DMS153 treated with DMSO at 0.1 percent for 48 hours (cell line): ENCODE measurements at regions not wholly inside any gene's neighbourhood (a gene's known extent, or its start where the extent isn't known, plus 50 kb on each side); places are given as distances from the start of the nearest gene placed in this dataset.
"Not testable (repeated sequence)": the region's sequence is repeated elsewhere in the genome, so short reads cannot be mapped to it uniquely, and the experiment has no call there.

Experiments
- DNase-seq: peaks from one replicate; lab custom pipeline; 2025; ENCODE audit not compliant: unreplicated experiment; lab: John Stamatoyannopoulos, UW

DNA sequence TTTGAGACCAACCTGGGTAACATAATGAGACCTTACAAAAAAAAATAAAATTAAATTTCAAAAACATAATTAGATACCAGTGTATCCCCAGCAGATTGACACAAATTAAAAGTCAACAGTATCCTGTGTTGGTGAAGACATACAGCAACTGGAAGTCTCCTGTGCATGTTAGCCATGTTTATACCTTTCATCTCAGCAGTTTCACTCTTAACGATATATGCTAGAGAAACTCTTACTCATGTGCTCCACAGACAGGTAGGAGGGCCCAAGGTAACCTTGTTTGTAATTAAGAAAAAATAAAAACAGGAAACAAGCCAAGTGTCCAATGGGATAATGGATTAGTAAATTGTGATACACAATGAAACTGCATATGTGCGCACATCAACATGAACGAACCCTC is 50.1 kb upstream of the N4BP3 start:
- DNase-seq = no peak

DNA sequence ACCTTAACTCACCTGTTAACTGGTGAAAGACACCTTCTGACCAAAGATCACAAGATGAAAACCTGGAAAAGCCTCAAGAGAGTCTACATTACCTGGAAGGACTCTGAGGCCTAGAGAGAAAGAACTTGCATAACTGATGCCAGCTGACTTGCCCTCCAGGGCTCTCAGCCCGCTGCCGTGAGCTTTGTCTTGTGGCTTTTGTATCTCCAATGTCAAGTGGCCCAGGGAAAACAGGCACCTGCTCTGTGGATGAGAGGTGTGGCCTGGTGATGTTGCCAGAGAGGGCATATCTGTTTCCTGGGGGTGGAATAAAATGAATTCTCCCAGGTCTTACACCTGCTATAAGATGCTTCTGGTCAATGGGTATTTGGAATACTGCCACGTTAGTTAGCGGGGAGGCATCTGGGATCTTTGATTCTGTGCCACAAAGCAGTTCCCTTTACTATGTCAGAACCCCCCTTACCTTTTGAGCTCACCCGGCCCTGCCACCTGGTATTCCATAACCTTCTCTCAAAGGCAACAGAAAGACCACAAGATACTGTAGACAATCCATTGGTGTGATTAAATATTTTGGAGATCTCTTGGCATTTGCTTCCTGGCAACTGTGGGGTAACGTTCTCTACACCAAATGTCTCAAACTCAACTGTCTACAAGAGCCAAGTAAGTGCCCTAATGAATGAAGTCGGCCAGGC is 54.9 kb upstream of the N4BP3 start:
- DNase-seq = peak; percentile 6

DNA sequence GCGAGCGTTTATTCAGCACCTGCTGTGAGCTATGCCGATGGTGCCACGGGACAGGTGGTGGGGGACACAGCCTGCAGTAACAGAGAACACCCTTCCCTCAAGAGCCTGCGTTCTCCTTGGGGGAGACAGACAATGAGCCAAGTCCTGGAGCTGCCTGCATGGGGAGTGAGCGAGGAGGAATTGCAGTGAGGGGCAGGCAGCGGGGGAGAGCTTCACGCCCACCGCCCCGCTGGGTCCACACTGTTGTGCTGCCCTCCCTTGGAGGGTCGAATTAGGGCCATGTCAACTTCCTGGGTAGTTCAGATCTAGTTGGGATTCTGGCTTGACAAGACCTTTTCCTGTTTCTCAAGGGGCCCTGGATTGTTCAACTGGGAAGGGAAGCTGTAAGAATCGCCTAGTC is 55.5 kb upstream of the N4BP3 start:
- no peak for DNase-seq

DNA sequence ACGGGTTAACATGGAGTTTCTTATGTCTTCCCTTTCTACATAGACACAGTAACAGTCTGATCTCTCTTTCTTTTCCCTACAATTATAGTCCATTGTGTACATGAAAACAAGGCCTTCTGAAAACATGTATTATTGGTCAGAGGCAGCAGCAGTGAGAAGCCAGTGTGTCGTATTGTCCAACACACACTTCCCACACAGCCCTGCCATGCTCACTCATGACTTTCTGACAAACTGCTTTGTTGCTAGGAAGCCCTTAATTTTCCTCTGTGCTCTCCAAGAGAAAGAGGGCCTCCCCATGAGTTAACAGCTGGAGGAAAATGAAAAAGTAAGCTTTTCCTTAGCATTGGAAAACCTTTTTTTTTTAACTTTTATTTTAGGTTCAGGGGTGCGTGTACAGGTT is 56.4 kb upstream of the N4BP3 start:
- no peak for DNase-seq

DNA sequence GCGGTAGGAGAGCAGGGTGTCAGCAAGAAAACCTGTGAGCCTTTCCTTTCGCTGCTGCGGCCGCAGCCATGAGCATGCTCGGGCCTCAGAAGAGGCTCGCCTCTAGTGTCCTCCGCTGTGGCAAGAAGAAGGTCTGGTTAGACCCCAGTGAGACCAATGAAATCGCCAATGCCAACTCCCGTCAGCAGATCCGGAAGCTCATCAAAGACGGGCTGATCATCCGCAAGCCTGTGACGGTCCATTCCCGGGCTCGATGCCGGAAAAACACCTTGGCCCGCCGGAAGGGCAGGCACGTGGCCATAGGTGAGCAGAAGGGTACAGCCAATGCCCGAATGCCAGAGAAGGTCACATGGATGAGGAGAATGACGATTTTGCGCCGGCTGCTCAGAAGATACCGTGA is 57.8 kb upstream of the N4BP3 start:
- not testable (repeated sequence) for DNase-seq

DNA sequence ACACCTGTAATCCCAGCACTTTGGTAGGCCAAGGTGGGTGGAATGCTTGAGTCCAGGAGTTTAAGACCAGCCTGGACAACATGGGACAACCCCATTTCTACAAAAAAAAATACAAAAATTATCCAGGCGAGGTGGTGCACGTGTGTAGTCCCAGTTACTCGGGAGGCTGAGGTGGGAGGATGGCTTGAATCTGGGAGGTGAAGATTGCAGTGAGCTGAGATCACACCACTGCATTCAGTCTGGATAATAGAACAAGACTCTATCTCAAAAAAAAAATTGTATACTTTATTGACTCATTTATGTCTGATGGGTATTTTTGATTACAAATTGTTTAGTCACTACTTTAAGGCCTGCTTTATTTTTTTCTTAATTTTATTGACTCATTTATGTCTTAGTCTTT is 56.0 kb upstream of the PROP1 start:
- not testable (repeated sequence) for DNase-seq

DNA sequence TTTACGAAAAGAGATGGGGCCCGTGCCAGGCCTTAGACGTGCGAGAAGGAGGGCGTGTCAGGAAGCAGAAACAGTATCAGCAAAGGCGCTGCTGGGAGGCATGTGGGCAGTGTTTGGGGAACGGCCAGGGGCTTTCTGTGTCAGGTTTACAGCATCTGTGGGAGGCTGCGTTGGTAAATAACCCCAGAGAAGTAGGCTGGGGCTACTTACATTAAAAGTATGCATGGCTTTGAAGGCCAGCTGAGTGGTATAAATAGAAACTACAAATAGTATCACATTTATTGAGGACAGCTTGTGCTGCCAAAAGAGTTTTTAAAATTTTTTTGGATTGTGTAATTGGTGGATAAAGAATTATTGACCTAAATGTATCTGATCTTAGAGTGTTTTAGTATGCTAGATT is 54.8 kb upstream of the PROP1 start:
- DNase-seq = not testable (repeated sequence)

DNA sequence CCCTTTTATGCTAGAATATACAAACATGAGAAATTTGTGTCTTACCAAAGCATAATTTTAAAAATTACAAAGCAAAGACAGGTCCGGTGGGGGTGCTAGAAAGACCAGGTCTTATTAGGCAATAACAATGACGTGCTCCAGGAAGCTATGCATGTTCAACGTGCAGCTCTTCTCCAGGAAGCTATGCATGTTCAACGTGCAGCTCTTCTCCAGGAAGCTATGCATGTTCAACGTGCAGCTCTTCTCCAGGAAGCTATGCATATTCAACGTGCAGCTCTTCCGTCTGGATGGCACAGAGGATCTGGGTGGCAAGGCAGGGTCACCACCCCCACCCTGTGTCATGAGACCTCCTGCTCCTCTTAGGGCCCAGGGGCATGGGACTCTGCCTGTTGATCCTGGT is 51.9 kb upstream of the PROP1 start:
- DNase-seq = not testable (repeated sequence)

DNA sequence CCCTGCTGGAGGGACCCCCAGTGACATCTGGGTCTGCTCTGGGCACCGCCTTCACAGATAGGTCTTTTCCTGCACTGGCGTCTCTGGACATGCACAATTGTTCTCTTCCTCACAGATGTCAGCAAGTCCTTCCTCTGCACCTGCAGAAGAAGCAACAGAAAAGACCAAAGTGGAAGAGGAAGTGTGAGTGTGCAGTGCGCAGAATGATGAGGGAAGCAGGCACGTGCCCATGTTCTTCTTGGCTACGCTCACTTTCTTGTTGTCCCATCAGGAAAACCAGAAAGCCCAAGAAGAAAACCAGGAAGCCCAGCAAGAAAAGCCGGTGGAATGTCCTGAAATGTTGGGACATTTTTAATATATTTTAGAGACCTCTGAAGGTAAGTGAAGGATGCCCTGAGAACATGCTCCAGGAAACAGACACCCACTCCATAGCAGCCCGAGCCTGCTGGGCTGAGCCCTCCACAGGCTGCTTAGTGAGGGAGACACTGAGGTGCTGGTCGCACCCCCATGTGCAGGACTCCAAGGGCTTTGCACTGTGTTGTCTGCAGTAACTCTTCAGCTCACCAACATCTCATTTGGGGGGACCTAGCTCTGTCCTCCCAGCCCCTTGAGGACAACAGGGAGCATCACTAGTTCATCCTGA is 50.8 kb upstream of the PROP1 start:
- not testable (repeated sequence) for DNase-seq

DNA sequence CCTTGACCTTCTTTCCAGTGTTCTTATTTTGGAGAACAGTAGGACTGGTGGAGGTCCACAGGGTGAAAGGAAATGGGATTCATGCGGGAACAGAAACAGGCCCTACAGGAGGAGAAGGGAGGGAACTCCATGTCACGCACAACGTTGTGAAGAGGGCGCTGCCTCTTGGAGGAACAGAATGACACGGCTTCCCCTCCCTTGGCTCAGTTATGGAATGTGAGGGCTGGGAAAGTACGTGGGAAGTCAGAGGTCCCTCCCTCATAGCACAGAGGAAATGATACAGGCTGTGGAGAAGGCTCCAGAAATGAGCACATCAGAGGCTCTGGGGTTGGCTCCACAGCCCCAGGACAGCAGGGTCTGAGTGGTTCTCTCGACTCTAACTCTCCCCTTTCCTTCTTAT is 49.9 kb upstream of the PROP1 start:
- DNase-seq = not testable (repeated sequence)
